ENCODE measurements at regions not wholly inside any gene's neighbourhood (a gene's known extent, or its start where the extent isn't known, plus 50 kb on each side); places are given as distances from the start of the nearest gene placed in this dataset.

DNA sequence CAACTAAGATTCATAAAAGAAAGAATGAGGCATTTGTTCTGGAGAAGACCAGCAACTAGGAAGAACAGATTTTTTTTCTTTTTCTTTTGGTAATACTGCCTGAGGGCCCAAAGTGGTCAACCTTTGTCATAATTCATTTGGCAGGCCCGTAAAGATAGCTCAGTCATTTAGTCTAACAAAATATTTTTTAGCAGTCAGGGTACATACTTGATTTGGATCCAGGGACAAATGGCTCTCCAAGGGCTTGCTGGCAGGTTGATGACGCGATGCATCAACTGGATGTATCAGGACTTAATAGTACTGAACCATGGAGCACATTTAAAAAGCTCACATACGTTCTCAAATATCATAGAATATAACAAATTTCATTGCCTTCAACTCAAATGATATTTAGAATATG is 203.4 kb upstream of the ZNF608 start:
- no peak overlapping the region for H3K27ac Mint-ChIP-seq
- CTCF ChIA-PET: no interaction called here
- intact Hi-C loops (cut with micrococcal nuclease): loop anchor here (5.0 kb wide), 1 partner anchor 57 kb away; no protein-coding TSS in a partner anchor
- TF ChIP-seq CTCF (IDR thresholded peaks at IDR 0.05): no peak
- no peaks in the 10 kb centered on the region for H3K27me3 Mint-ChIP-seq
- no peak for DNase-seq
- H3K36me3 Mint-ChIP-seq (ENCODE audit: low read depth): no peaks in the 10 kb centered on the region
- POLR2A ChIA-PET: interaction anchor here (1.3 kb wide), 1 partner anchor 14 kb away, joined by 4 read pairs; no protein-coding TSS in a partner anchor
- peaks cover 21% of the 10 kb centered on the region for H3K4me1 Mint-ChIP-seq
- no peak for ATAC-seq (ENCODE audit: low read depth)
- H3K4me3 Mint-ChIP-seq: no peak overlapping the region
- no peaks in the 10 kb centered on the region for H3K9me3 Mint-ChIP-seq

DNA sequence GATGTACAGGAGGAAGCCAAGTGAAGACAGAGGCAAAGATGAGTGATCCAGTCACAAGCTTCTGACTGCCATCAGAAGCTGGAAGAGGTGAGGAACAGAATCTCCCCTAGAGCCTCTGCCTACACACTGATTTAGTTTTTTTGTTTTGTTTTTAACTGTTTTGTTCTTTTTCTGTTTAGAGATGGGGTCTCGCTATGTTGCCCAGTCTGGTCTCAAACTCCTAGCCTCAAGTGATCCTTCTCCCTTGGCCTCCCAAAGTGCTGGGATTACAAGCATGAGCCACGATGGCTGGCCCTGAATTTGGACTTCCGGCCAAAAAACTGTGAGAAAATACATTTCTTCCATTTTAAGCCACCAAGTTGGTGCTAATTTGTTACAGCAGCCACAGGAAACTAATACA is 204.7 kb upstream of the ZNF608 start:
- peak overlapping the region; percentile 78 for H3K27ac Mint-ChIP-seq
- intact Hi-C loops (cut with micrococcal nuclease): loop anchor here (5.0 kb wide), 1 partner anchor 56 kb away; no protein-coding TSS in a partner anchor
- CTCF ChIA-PET: no interaction called here
- TF ChIP-seq CTCF (IDR thresholded peaks at IDR 0.05): no peak
- H3K4me3 Mint-ChIP-seq: no peak overlapping the region
- no peaks in the 10 kb centered on the region for H3K27me3 Mint-ChIP-seq
- no peak for DNase-seq
- no peaks in the 10 kb centered on the region for H3K36me3 Mint-ChIP-seq (ENCODE audit: low read depth)
- no peak for ATAC-seq (ENCODE audit: low read depth)
- POLR2A ChIA-PET: interaction anchor here (1.0 to 1.5 kb wide), 3 partner anchors 15 to 203 kb away, joined by 3 to 25 read pairs (median 4); no protein-coding TSS in a partner anchor
- no peaks in the 10 kb centered on the region for H3K9me3 Mint-ChIP-seq
- peaks cover 21% of the 10 kb centered on the region for H3K4me1 Mint-ChIP-seq

GRCh38 chr5:124951661-124952060 is 205.2 kb upstream of the ZNF608 start:
- Mint-ChIP-seq H3K4me1 (peaks cover 21% of the 10 kb centered on the region), H3K27me3 (no peaks in the 10 kb centered on the region), H3K36me3 (ENCODE audit: low read depth) (no peaks in the 10 kb centered on the region), H3K27ac (peak overlapping the region; percentile 78), H3K4me3 (peak overlapping the region; percentile 44), H3K9me3 (no peaks in the 10 kb centered on the region)
- peak; percentile 69 for ATAC-seq (ENCODE audit: low read depth)
- TF ChIP-seq CTCF (IDR thresholded peaks at IDR 0.05): no peak
- POLR2A ChIA-PET: interaction anchor here (0.5 to 1.5 kb wide), 8 partner anchors 11 to 894 kb away, joined by 3 to 25 read pairs (median 4); no protein-coding TSS in a partner anchor
- intact Hi-C loops (cut with micrococcal nuclease): loop anchor here (1.0 to 5.0 kb wide), 4 partner anchors 15 to 56 kb away; no protein-coding TSS in a partner anchor
- CTCF ChIA-PET: no interaction called here
- DNase-seq: no peak

- intact Hi-C loops (cut with micrococcal nuclease): loop anchor here (1.0 to 5.0 kb wide), 4 partner anchors 16 to 55 kb away; no protein-coding TSS in a partner anchor
- TF ChIP-seq CTCF (IDR thresholded peaks at IDR 0.05): no peak
- ATAC-seq (ENCODE audit: low read depth) (peak; percentile 82), DNase-seq (peak; percentile 25)
- Mint-ChIP-seq H3K27me3 (no peaks in the 10 kb centered on the region), H3K9me3 (no peaks in the 10 kb centered on the region), H3K27ac (peak overlapping the region; percentile 78), H3K4me1 (peaks cover 21% of the 10 kb centered on the region), H3K36me3 (ENCODE audit: low read depth) (no peaks in the 10 kb centered on the region), H3K4me3 (no peak overlapping the region)
- CTCF ChIA-PET: no interaction called here
- POLR2A ChIA-PET: interaction anchor here (0.5 to 1.5 kb wide), 8 partner anchors 10 to 894 kb away, joined by 3 to 25 read pairs (median 4); no protein-coding TSS in a partner anchor
These were observed 205.6 kb upstream of the ZNF608 start for GRCh38 chr5:124952079-124952478.

DNA sequence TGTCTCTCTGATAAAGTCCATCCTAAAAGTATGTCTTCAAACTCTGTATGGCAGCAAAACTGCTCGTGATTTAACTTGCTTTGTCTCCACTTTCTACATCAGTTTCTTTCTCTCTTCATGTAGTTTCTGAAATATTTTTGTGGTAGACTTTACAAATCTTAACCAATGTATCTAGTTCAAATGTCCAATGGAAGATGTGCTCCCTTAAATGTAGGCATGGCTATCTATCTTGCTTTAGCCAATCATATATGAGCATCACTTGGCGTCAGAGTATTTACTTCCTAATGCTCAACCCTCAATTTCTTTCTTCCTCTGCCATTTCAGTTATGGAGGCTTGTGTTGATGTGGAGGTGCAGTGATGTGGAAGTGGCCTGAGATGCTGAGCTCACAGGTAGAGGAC is 206.1 kb upstream of the ZNF608 start:
- Mint-ChIP-seq H3K4me3 (peak overlapping the region; percentile 52), H3K9me3 (no peaks in the 10 kb centered on the region), H3K36me3 (ENCODE audit: low read depth) (no peaks in the 10 kb centered on the region), H3K27me3 (no peaks in the 10 kb centered on the region), H3K27ac (peak overlapping the region; percentile 78), H3K4me1 (peaks cover 21% of the 10 kb centered on the region)
- no peak for TF ChIP-seq CTCF (IDR thresholded peaks at IDR 0.05)
- DNase-seq (no peak), ATAC-seq (ENCODE audit: low read depth) (peak; percentile 30)
- intact Hi-C loops (cut with micrococcal nuclease): loop anchor here (1.0 to 5.0 kb wide), 4 partner anchors 16 to 55 kb away; no protein-coding TSS in a partner anchor
- ChIA-PET POLR2A (interaction anchor here (1.1 to 1.5 kb wide), 3 partner anchors 51 to 204 kb away, joined by 3 to 25 read pairs (median 4); no protein-coding TSS in a partner anchor), CTCF (no interaction called here)
